GM19025 (cell line): ENCODE measurements at regions not wholly inside any gene's neighbourhood (a gene's known extent, or its start where the extent isn't known, plus 50 kb on each side); places are given as distances from the start of the nearest gene placed in this dataset.

Experiments used
- ATAC-seq: cut with Tn5 transposase; IDR thresholded peaks from one replicate; pipeline ENCODE4 v1.9.1; 2021; ENCODE audit warnings: mild to moderate bottlenecking, low read depth, moderate library complexity; ENCODE audit not compliant: unreplicated experiment

- ATAC-seq = no peak
Observed at GRCh38 chr18:65017372-65017760, 733.4 kb upstream of the CDH7 start.

- no peak for ATAC-seq
Observed at GRCh38 chr18:65016631-65017371, 734.0 kb upstream of the CDH7 start.

- no peak for ATAC-seq
Observed at GRCh38 chr18:64994370-64994769, 756.4 kb upstream of the CDH7 start.

GRCh38 chr18:64993695-64994094 lies 757.1 kb upstream of the CDH7 start:
- ATAC-seq = no peak

GRCh38 chr18:64992654-64993053 lies 758.2 kb upstream of the CDH7 start:
- no peak for ATAC-seq

- ATAC-seq = no peak
Observed at GRCh38 chr18:64991102-64991501, 759.7 kb upstream of the CDH7 start.

- no peak for ATAC-seq
Observed at GRCh38 chr18:64986906-64987495, 763.8 kb upstream of the CDH7 start.

GRCh38 chr18:64983497-64984238 lies 767.1 kb upstream of the CDH7 start:
- no peak for ATAC-seq

GRCh38 chr18:64982414-64983055 lies 768.3 kb upstream of the CDH7 start:
- ATAC-seq = no peak

GRCh38 chr18:64981915-64982314 lies 768.9 kb upstream of the CDH7 start:
- ATAC-seq = no peak

GRCh38 chr18:64979791-64980190 lies 771.0 kb upstream of the CDH7 start:
- ATAC-seq = no peak

- ATAC-seq = no peak
Observed at GRCh38 chr18:64974391-64975125, 776.3 kb upstream of the CDH7 start.

- ATAC-seq = no peak
Observed at GRCh38 chr18:64972545-64972944, 778.3 kb upstream of the CDH7 start.

- no peak for ATAC-seq
Observed at GRCh38 chr18:64966667-64967066, 784.1 kb upstream of the CDH7 start.

GRCh38 chr18:64956465-64956864 lies 794.3 kb upstream of the CDH7 start:
- ATAC-seq = no peak

- no peak for ATAC-seq
Observed at GRCh38 chr18:64949885-64950284, 800.9 kb upstream of the CDH7 start.

GRCh38 chr18:64936671-64937070 lies 787.8 kb upstream of the LINC00305 start:
- no peak for ATAC-seq

GRCh38 chr18:64929036-64929435 lies 780.1 kb upstream of the LINC00305 start:
- ATAC-seq = no peak

GRCh38 chr18:64919971-64920570 lies 771.2 kb upstream of the LINC00305 start:
- no peak for ATAC-seq

- ATAC-seq = no peak
Observed at GRCh38 chr18:64918851-64919250, 770.0 kb upstream of the LINC00305 start.
